Mammary epithelial cell (primary cell): ENCODE measurements at regions not wholly inside any gene's neighbourhood (a gene's known extent, or its start where the extent isn't known, plus 50 kb on each side); places are given as distances from the start of the nearest gene placed in this dataset.

Source experiments
- CTCF ChIP-seq, 2 donors: IDR thresholded peaks in 1 of 2; conservative IDR thresholded peaks in 1 of 2; 2 replicates each; pipeline ENCODE4 v1.5.1; 2011 to 2012; ENCODE audit warnings: inconsistent platforms in 2 of 2, low read length in 2 of 2, mild to moderate bottlenecking in 2 of 2, control low read depth in 1 of 2, low read depth in 1 of 2; ENCODE audit not compliant: insufficient read depth in 1 of 2; ENCODE audit errors: extremely low read depth in 1 of 2
- EZH2 ChIP-seq: IDR thresholded peaks from 2 replicates; pipeline ENCODE4 v1.6.1; 2012; ENCODE audit warnings: low read length, inconsistent platforms, borderline replicate concordance

- TF ChIP-seq CTCF (conservative IDR thresholded peaks at IDR 0.05 in 1 of 2, IDR thresholded peaks at IDR 0.05 in 1 of 2; ENCODE audit: extremely low read depth in 1 of 2, insufficient read depth in 1 of 2, low read depth in 1 of 2, low read length in 2 of 2) (no peak), EZH2 (no peak)
Observed at GRCh38 chr5:126248611-126249010, 174.6 kb upstream of the GRAMD2B start.
